Parathyroid adenoma (tissue), 2 donors: ENCODE measurements at regions not wholly inside any gene's neighbourhood (a gene's known extent, or its start where the extent isn't known, plus 50 kb on each side); places are given as distances from the start of the nearest gene placed in this dataset.

ENCODE experiments used
- H2AFZ ChIP-seq: fragments of 300-600 bp; sonication (generic); one replicate; pipeline ENCODE4 v1.7.0; 2017; ENCODE audit warnings: antibody characterized with exemption, mild to moderate bottlenecking
- H3K27ac ChIP-seq: fragments of 300-600 bp; sonication (generic); one replicate; pipeline ENCODE4 v1.7.0; 2017
- H3K27me3 ChIP-seq: fragments of 300-600 bp; sonication (generic); one replicate; pipeline ENCODE4 v1.7.0; 2017; ENCODE audit warnings: low read length; ENCODE audit not compliant: control insufficient read depth, insufficient read depth
- H3K36me3 ChIP-seq: fragments of 300-600 bp; sonication (generic); one replicate; pipeline ENCODE4 v1.7.0; 2017; ENCODE audit warnings: low read length; ENCODE audit not compliant: control insufficient read depth, insufficient read depth
- H3K4me1 ChIP-seq: fragments of 300-600 bp; sonication (generic); one replicate; pipeline ENCODE4 v1.7.0; 2017; ENCODE audit warnings: control low read depth
- H3K4me2 ChIP-seq: fragments of 300-600 bp; sonication (generic); one replicate; pipeline ENCODE4 v1.7.0; 2017; ENCODE audit warnings: low read length
- H3K4me3 ChIP-seq: fragments of 300-600 bp; sonication (generic); one replicate; pipeline ENCODE4 v1.7.0; 2017; ENCODE audit warnings: low read depth, low read length
- H3K79me2 ChIP-seq: fragments of 300-600 bp; sonication (generic); one replicate; pipeline ENCODE4 v1.7.0; 2017; ENCODE audit warnings: control low read depth
- H3K9ac ChIP-seq: fragments of 300-600 bp; sonication (generic); one replicate; pipeline ENCODE4 v1.7.0; 2017; ENCODE audit warnings: mild to moderate bottlenecking
- H3K9me3 ChIP-seq: fragments of 300-600 bp; sonication (generic); one replicate; pipeline ENCODE4 v1.7.0; 2017; ENCODE audit warnings: low read length; ENCODE audit not compliant: control insufficient read depth
- TF ChIP-seq, protein P1 (sequence below): fragments of 300-600 bp; sonication (generic); IDR thresholded peaks from one replicate; pipeline ENCODE4 v1.7.0; 2017; ENCODE audit warnings: antibody characterized with exemption, mild to moderate bottlenecking
- donor health status: primary hyperparathyroidism.

DNA sequence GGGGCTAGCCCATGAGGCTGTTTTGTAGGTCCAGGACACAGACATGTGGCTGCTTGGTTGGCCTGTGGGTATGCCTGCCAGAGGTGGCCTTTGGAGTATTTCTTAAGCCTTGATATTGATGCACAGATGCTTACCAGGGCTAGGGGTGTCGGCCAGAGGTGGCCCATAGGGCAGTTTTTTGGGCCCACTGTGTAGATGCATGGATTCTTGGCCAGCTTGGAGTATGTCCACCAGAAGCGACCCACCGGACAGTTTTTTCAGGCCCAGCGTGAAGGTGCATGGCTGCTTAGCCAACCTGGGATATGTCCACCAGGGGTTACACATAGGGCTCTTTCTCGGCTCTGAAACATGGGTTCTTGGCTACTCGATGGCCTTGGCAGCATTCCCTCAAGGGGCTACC, 1199.1 kb downstream of the CNTNAP5 start:
- no peaks in the 10 kb centered on the region for H3K9me3 ChIP-seq
- H3K27ac ChIP-seq, result no peak overlapping the region
- no peak overlapping the region for H2AFZ ChIP-seq
- H3K9ac ChIP-seq, result no peak overlapping the region
- no peaks in the 10 kb centered on the region for H3K79me2 ChIP-seq
- H3K27me3 ChIP-seq, result no peaks in the 10 kb centered on the region
- TF ChIP-seq, protein P1, sequence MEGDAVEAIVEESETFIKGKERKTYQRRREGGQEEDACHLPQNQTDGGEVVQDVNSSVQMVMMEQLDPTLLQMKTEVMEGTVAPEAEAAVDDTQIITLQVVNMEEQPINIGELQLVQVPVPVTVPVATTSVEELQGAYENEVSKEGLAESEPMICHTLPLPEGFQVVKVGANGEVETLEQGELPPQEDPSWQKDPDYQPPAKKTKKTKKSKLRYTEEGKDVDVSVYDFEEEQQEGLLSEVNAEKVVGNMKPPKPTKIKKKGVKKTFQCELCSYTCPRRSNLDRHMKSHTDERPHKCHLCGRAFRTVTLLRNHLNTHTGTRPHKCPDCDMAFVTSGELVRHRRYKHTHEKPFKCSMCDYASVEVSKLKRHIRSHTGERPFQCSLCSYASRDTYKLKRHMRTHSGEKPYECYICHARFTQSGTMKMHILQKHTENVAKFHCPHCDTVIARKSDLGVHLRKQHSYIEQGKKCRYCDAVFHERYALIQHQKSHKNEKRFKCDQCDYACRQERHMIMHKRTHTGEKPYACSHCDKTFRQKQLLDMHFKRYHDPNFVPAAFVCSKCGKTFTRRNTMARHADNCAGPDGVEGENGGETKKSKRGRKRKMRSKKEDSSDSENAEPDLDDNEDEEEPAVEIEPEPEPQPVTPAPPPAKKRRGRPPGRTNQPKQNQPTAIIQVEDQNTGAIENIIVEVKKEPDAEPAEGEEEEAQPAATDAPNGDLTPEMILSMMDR, result no peak
- no peak overlapping the region for H3K4me2 ChIP-seq
- no peak overlapping the region for H3K4me3 ChIP-seq
- H3K4me1 ChIP-seq, result no peaks in the 10 kb centered on the region
- no peaks in the 10 kb centered on the region for H3K36me3 ChIP-seq

GRCh38 chr2:125224830-125225229, 1199.7 kb downstream of the CNTNAP5 start:
- no peak overlapping the region for H3K27ac ChIP-seq
- no peak overlapping the region for H2AFZ ChIP-seq
- no peak overlapping the region for H3K9ac ChIP-seq
- H3K36me3 ChIP-seq, result no peaks in the 10 kb centered on the region
- no peaks in the 10 kb centered on the region for H3K79me2 ChIP-seq
- H3K4me1 ChIP-seq, result no peaks in the 10 kb centered on the region
- H3K4me3 ChIP-seq, result no peak overlapping the region
- H3K27me3 ChIP-seq, result no peaks in the 10 kb centered on the region
- no peak overlapping the region for H3K4me2 ChIP-seq
- H3K9me3 ChIP-seq, result no peaks in the 10 kb centered on the region
- TF ChIP-seq, protein P1, result no peak

- no peaks in the 10 kb centered on the region for H3K36me3 ChIP-seq
Observed at GRCh38 chr2:125227843-125228392, 1202.8 kb downstream of the CNTNAP5 start.

DNA sequence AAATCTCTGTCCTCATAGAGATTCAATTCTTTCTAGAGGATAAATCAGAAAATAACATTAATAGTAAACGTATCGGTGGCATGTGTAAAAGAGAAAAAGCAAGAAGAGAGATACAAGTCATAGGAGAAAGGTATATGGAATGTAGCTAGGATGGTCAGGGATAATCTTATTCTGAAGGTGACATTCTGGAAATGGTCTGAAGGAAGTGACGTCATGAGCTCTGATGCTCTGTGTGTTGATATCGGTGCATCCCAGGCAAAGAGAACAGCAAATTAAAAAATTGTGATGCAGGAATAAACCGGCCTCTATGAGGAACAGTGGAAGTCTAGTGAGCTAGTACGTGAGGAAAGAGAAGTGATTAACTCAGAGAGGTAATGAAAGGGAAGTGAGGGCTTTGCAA, 1215.8 kb downstream of the CNTNAP5 start:
- Histone ChIP-seq H3K79me2 (no peaks in the 10 kb centered on the region), H3K27me3 (no peaks in the 10 kb centered on the region), H3K4me2 (no peak overlapping the region), H3K9me3 (no peaks in the 10 kb centered on the region), H3K4me3 (no peak overlapping the region), H2AFZ (no peak overlapping the region), H3K36me3 (no peaks in the 10 kb centered on the region), H3K27ac (no peak overlapping the region), H3K4me1 (no peaks in the 10 kb centered on the region), H3K9ac (no peak overlapping the region)
- TF ChIP-seq, protein P1, result no peak

More at GRCh38 chr2:125227843-125228392, 1202.8 kb downstream of the CNTNAP5 start:
- Histone ChIP-seq H3K4me2 (no peak overlapping the region), H3K9me3 (no peaks in the 10 kb centered on the region), H3K79me2 (no peaks in the 10 kb centered on the region), H3K9ac (no peak overlapping the region), H3K4me3 (no peak overlapping the region), H3K27me3 (no peaks in the 10 kb centered on the region), H3K4me1 (no peaks in the 10 kb centered on the region), H2AFZ (no peak overlapping the region), H3K27ac (no peak overlapping the region)
- TF ChIP-seq, protein P1, result no peak

DNA sequence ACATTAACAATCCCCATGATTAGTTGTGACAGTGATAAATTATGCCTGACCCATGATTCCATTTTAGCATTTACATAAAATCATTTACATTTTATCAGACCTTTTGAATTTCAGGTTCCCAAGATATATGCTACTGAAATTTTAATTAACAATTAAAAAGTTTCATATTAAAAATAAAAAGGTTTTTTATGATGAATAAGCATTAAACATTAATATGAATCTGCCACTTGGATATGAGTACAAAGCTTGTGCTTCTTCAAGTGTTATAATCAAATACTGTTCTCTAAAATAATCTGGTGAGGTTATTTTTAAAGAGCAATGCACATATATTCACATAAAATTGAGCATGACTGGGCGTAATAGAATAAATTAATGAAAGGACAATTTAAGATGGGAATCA, 1218.0 kb downstream of the CNTNAP5 start:
- Histone ChIP-seq H3K27me3 (no peaks in the 10 kb centered on the region), H3K79me2 (no peaks in the 10 kb centered on the region), H2AFZ (no peak overlapping the region), H3K36me3 (no peaks in the 10 kb centered on the region), H3K9ac (no peak overlapping the region), H3K4me2 (no peak overlapping the region), H3K4me3 (no peak overlapping the region), H3K4me1 (no peaks in the 10 kb centered on the region), H3K27ac (no peak overlapping the region), H3K9me3 (no peaks in the 10 kb centered on the region)
- TF ChIP-seq, protein P1, result no peak
